ENCODE measurements at regions not wholly inside any gene's neighbourhood (a gene's known extent, or its start where the extent isn't known, plus 50 kb on each side); places are given as distances from the start of the nearest gene placed in this dataset.

DNA sequence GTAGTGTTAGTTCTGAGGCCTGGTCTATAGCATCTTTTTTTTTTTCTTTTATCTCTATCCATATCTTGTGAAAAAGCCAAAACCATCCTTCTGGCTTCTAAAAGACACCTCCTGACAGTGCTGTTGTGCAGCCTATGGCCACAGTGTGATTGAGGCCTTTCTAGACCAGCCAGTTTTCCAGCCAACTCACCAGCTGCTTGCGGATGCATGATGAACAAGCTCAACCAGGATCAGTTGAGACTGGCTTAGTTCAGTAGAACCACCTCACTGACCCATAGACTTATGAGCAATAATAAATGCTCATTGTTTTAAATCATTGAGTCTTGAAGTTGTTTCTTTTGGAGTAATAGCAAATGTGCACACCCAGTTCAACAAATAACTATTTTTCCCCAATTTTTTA, 296.9 kb downstream of the FAM170A start:
- no peaks in the 10 kb centered on the region for H3K27me3 ChIP-seq
- H3K4me1 ChIP-seq = no peaks in the 10 kb centered on the region
- intact Hi-C loops (cut with DNase I; ENCODE audit: low total_unique reads) = no loop called here
- no peak overlapping the region for H3K4me3 ChIP-seq
- TF ChIP-seq POLR2A (IDR thresholded peaks at IDR 0.05) (no peak), CTCF (IDR thresholded peaks at IDR 0.05) (no peak)
- no peaks in the 10 kb centered on the region for H3K36me3 ChIP-seq (ENCODE audit: low read depth, missing control alignments)
- 96 to 100% methylated on average over 1 of the region's 1 CpG for WGBS, 2 donors
- no peak overlapping the region for H3K27ac ChIP-seq
- DNase-seq = no peak
- H3K9me3 ChIP-seq = no peaks in the 10 kb centered on the region

DNA sequence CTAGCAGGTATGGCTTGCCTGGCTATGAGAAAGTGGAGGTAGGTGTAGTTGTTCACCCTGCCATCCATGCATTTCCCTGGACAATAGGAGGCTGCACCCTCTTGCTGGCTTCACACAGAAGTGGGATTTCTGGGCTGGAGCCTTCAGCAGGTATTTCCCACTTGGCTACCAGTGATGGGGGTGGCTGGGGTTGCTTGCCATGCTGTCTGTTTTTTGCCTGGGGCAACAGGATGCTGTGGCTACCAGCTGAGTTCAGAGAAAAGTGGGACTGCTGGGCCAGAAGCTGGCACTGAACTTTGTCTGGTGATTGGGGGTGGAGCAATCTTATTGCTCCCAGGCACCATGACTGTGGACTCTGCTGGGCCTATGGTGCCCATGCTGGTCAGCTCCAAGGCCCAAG, 299.6 kb downstream of the FAM170A start:
- intact Hi-C loops (cut with DNase I; ENCODE audit: low total_unique reads) = no loop called here
- Histone ChIP-seq H3K27ac (no peak overlapping the region), H3K27me3 (no peaks in the 10 kb centered on the region)

DNA sequence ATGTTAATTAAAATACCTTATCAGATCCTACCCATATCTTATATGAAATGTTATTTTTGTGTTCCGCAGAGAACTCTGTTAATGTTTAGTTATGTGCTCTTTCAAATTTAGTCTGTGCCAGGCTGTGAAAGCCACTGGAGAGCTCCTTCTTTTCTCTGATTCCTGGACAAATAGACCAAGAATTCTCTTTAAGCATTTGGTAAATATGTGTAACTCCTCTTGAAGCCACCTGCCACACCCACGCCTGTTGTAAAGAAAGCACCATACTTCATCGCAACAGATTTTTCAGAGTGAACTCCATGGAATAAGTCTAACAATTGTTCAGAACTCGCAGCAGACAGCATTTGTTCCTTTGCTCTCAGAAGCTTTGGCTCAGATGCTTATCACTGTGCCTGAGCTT, 301.1 kb downstream of the FAM170A start:
- no peaks in the 10 kb centered on the region for H3K4me1 ChIP-seq
- no peak overlapping the region for H3K4me3 ChIP-seq
- H3K36me3 ChIP-seq (ENCODE audit: low read depth, missing control alignments) = no peaks in the 10 kb centered on the region
- no peaks in the 10 kb centered on the region for H3K27me3 ChIP-seq
- intact Hi-C loops (cut with DNase I; ENCODE audit: low total_unique reads) = no loop called here
- TF ChIP-seq POLR2A (IDR thresholded peaks at IDR 0.05) (no peak), CTCF (IDR thresholded peaks at IDR 0.05) (no peak)
- WGBS, 2 donors = 76 to 85% methylated on average over 4 of the region's 4 CpGs
- no peak for DNase-seq
- H3K27ac ChIP-seq = no peak overlapping the region
- H3K9me3 ChIP-seq = no peaks in the 10 kb centered on the region

More for the DNA sequence above, 299.6 kb downstream of the FAM170A start:
- no peak for DNase-seq
- Histone ChIP-seq H3K4me1 (no peaks in the 10 kb centered on the region), H3K9me3 (no peaks in the 10 kb centered on the region), H3K36me3 (ENCODE audit: low read depth, missing control alignments) (no peaks in the 10 kb centered on the region), H3K4me3 (no peak overlapping the region)
- TF ChIP-seq POLR2A (IDR thresholded peaks at IDR 0.05) = no peak
- no peak for TF ChIP-seq CTCF (IDR thresholded peaks at IDR 0.05)

- H3K4me1 ChIP-seq = no peaks in the 10 kb centered on the region
- WGBS, 2 donors = 83 to 87% methylated on average over 2 of the region's 2 CpGs
- intact Hi-C loops (cut with DNase I; ENCODE audit: low total_unique reads) = no loop called here
- DNase-seq = no peak
- TF ChIP-seq POLR2A (IDR thresholded peaks at IDR 0.05) (no peak), CTCF (IDR thresholded peaks at IDR 0.05) (no peak)
- H3K27ac ChIP-seq = no peak overlapping the region
- H3K27me3 ChIP-seq = no peaks in the 10 kb centered on the region
- H3K4me3 ChIP-seq = no peak overlapping the region
- no peaks in the 10 kb centered on the region for H3K36me3 ChIP-seq (ENCODE audit: low read depth, missing control alignments)
- no peaks in the 10 kb centered on the region for H3K9me3 ChIP-seq
Measured at GRCh38 chr5:119943148-119943547, 313.8 kb downstream of the FAM170A start.

DNA sequence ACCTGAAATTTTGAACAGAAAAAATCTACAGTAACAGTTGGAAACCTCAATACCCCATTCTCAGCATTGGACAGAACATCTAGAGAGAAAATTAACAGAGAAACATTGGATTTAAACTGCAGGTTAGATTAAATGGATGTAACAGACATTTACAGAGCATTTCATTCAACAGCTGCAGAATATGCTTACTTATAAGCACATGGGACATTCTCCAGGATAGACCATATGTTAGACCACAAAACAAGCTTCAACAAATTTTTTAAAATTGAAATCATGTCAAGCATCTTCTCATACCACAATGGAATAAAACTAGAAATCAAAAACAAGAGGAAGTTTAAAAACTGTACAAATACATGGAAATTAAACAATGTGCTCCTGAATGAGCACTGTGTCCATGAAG, 316.3 kb downstream of the FAM170A start:
- TF ChIP-seq POLR2A (IDR thresholded peaks at IDR 0.05) (no peak), CTCF (IDR thresholded peaks at IDR 0.05) (no peak)
- intact Hi-C loops (cut with DNase I; ENCODE audit: low total_unique reads) = no loop called here
- Histone ChIP-seq H3K4me1 (no peaks in the 10 kb centered on the region), H3K36me3 (ENCODE audit: low read depth, missing control alignments) (no peaks in the 10 kb centered on the region), H3K4me3 (no peak overlapping the region), H3K9me3 (no peaks in the 10 kb centered on the region), H3K27me3 (no peaks in the 10 kb centered on the region), H3K27ac (no peak overlapping the region)
- DNase-seq = no peak
